SK-N-MC (cell line): ENCODE measurements at regions not wholly inside any gene's neighbourhood (a gene's known extent, or its start where the extent isn't known, plus 50 kb on each side); places are given as distances from the start of the nearest gene placed in this dataset.

Experiments
- DNase-seq: peaks from one replicate; pipeline ENCODE4 v3.0.0-alpha.2; 2011; ENCODE audit warnings: low read depth, low spot score
- H3K27ac ChIP-seq: fragments of 200-600 bp; sonication (generic); 2 replicates; pipeline ENCODE4 v1.5.1; 2016; ENCODE audit warnings: mixed run types
- H3K36me3 ChIP-seq: fragments of 200-600 bp; sonication (generic); 2 replicates; pipeline ENCODE4 v1.6.1; 2017; ENCODE audit warnings: antibody characterized with exemption, low read length, mixed read lengths; ENCODE audit not compliant: insufficient read depth
- H3K4me3 ChIP-seq: fragments of 200-600 bp; sonication (generic); 2 replicates; pipeline ENCODE4 v1.5.1; 2016
- H3K9ac ChIP-seq: fragments of 200-600 bp; sonication (generic); 2 replicates; pipeline ENCODE4 v1.8.0; 2017; ENCODE audit warnings: mixed run types, mixed read lengths; ENCODE audit not compliant: insufficient read length
- H3K9me3 ChIP-seq: fragments of 200-600 bp; sonication (generic); 2 replicates; pipeline ENCODE4 v1.6.1; 2017; ENCODE audit warnings: low read depth, mild to moderate bottlenecking, antibody characterized with exemption, low read length, moderate library complexity, mixed read lengths
- EZH2 ChIP-seq: fragments of 200-600 bp; sonication (generic); IDR thresholded peaks from one replicate; pipeline ENCODE4 v1.6.1; 2017; ENCODE audit warnings: antibody characterized with exemption
- FOXP2 ChIP-seq: optimal IDR thresholded peaks from 2 replicates; pipeline ENCODE3; 2011; ENCODE audit warnings: mild to moderate bottlenecking, moderate library complexity; ENCODE audit not compliant: insufficient read depth; ENCODE audit errors: extremely low read length, control extremely low read depth
- POLR2AphosphoS5 ChIP-seq: IDR thresholded peaks from 2 replicates; pipeline ENCODE4 v1.6.1; 2012; ENCODE audit warnings: mild to moderate bottlenecking, low read depth, low read length, borderline replicate concordance

GRCh38 chr11:76269661-76270261 is 63.5 kb upstream of the WNT11 start:
- Histone ChIP-seq H3K9ac (no peak overlapping the region), H3K9me3 (no peaks in the 10 kb centered on the region), H3K4me3 (no peak overlapping the region), H3K27ac (no peak overlapping the region), H3K36me3 (no peaks in the 10 kb centered on the region)
- no peak for TF ChIP-seq POLR2AphosphoS5
- no peak for TF ChIP-seq FOXP2
- TF ChIP-seq EZH2: no peak
- DNase-seq: no peak

GRCh38 chr11:76269247-76269646 is 62.9 kb upstream of the WNT11 start:
- Histone ChIP-seq H3K9ac (no peak overlapping the region), H3K9me3 (no peaks in the 10 kb centered on the region), H3K4me3 (no peak overlapping the region), H3K27ac (no peak overlapping the region), H3K36me3 (no peaks in the 10 kb centered on the region)
- no peak for TF ChIP-seq FOXP2
- no peak for DNase-seq

GRCh38 chr11:76268498-76268897 is 62.2 kb upstream of the WNT11 start:
- TF ChIP-seq FOXP2: no peak
- no peak for TF ChIP-seq EZH2
- no peak for TF ChIP-seq POLR2AphosphoS5
- Histone ChIP-seq H3K9me3 (no peaks in the 10 kb centered on the region), H3K4me3 (no peak overlapping the region), H3K9ac (no peak overlapping the region), H3K36me3 (no peaks in the 10 kb centered on the region), H3K27ac (no peak overlapping the region)
- DNase-seq: no peak

- no peak for TF ChIP-seq FOXP2
- TF ChIP-seq EZH2: no peak
- TF ChIP-seq POLR2AphosphoS5: no peak
- Histone ChIP-seq H3K9me3 (no peaks in the 10 kb centered on the region), H3K4me3 (no peak overlapping the region), H3K27ac (no peak overlapping the region), H3K9ac (no peak overlapping the region), H3K36me3 (no peaks in the 10 kb centered on the region)
- DNase-seq: no peak
Observed at GRCh38 chr11:76267556-76267955, 61.3 kb upstream of the WNT11 start.

GRCh38 chr11:76266286-76267100 is 60.2 kb upstream of the WNT11 start:
- H3K9ac ChIP-seq: no peak overlapping the region
- no peaks in the 10 kb centered on the region for H3K36me3 ChIP-seq
- no peak overlapping the region for H3K27ac ChIP-seq
- no peaks in the 10 kb centered on the region for H3K9me3 ChIP-seq
- TF ChIP-seq EZH2: no peak
- TF ChIP-seq POLR2AphosphoS5: no peak
- TF ChIP-seq FOXP2: no peak
- DNase-seq: no peak
- H3K4me3 ChIP-seq: no peak overlapping the region

GRCh38 chr11:76265771-76266241 is 59.5 kb upstream of the WNT11 start:
- H3K27ac ChIP-seq: no peak overlapping the region
- DNase-seq: no peak
- H3K9me3 ChIP-seq: no peaks in the 10 kb centered on the region

GRCh38 chr11:76263657-76264056 is 57.4 kb upstream of the WNT11 start:
- no peak overlapping the region for H3K27ac ChIP-seq
- no peak for TF ChIP-seq POLR2AphosphoS5
- TF ChIP-seq FOXP2: no peak
- no peak for TF ChIP-seq EZH2
- DNase-seq: no peak
- H3K9ac ChIP-seq: no peak overlapping the region
- H3K4me3 ChIP-seq: no peak overlapping the region
- no peaks in the 10 kb centered on the region for H3K9me3 ChIP-seq
- H3K36me3 ChIP-seq: no peaks in the 10 kb centered on the region

More at GRCh38 chr11:76265771-76266241, 59.5 kb upstream of the WNT11 start:
- Histone ChIP-seq H3K4me3 (no peak overlapping the region), H3K36me3 (no peaks in the 10 kb centered on the region), H3K9ac (no peak overlapping the region)
- TF ChIP-seq FOXP2 (no peak), EZH2 (no peak), POLR2AphosphoS5 (no peak)

GRCh38 chr11:76263166-76263565 is 56.9 kb upstream of the WNT11 start:
- TF ChIP-seq POLR2AphosphoS5 (no peak), FOXP2 (no peak), EZH2 (no peak)
- no peak overlapping the region for H3K9ac ChIP-seq
- H3K27ac ChIP-seq: no peak overlapping the region
- DNase-seq: no peak
- H3K36me3 ChIP-seq: no peaks in the 10 kb centered on the region
- H3K4me3 ChIP-seq: no peak overlapping the region
- no peaks in the 10 kb centered on the region for H3K9me3 ChIP-seq
